ENCODE measurements at regions not wholly inside any gene's neighbourhood (a gene's known extent, or its start where the extent isn't known, plus 50 kb on each side); places are given as distances from the start of the nearest gene placed in this dataset.

GRCh38 chr18:22668496-22668895, 250.8 kb upstream of the CTAGE1 start:
- H3K9me3 ChIP-seq (replicated peaks in 1 of 2; ENCODE audit: control insufficient read depth in 1 of 2, insufficient read depth in 1 of 2, low read length in 2 of 2), result peaks cover 0 to 5% of the 10 kb centered on the region in 2 donors
- no peaks in the 10 kb centered on the region for H3K36me3 ChIP-seq (replicated peaks in 1 of 2; ENCODE audit: control insufficient read depth in 1 of 2, insufficient read depth in 2 of 2, low read length in 2 of 2)
- no peak overlapping the region for H3K27ac Mint-ChIP-seq
- no peaks in the 10 kb centered on the region for H3K79me2 ChIP-seq (ENCODE audit: insufficient read depth, low read length)
- peaks cover 0 to 1% (median 0%) of the 10 kb centered on the region in 3 donors for H3K27me3 Mint-ChIP-seq (ENCODE audit: low read depth in 3 of 3)
- H3K36me3 Mint-ChIP-seq, result no peaks in the 10 kb centered on the region
- H4K20me1 ChIP-seq (ENCODE audit: insufficient read depth, low read length), result no peaks in the 10 kb centered on the region
- DNase-seq, result no peak
- intact Hi-C loops (cut with micrococcal nuclease), result no loop called here
- no peak overlapping the region for H3K9ac ChIP-seq (ENCODE audit: insufficient read depth, low read length, poor library complexity, severe bottlenecking)
- H3K27ac ChIP-seq (ENCODE audit: low read depth in 1 of 2, low read length in 2 of 2), result no peak overlapping the region
- no peaks in the 10 kb centered on the region for H3K4me1 ChIP-seq (ENCODE audit: control insufficient read depth in 1 of 2, insufficient read depth in 2 of 2, low read length in 2 of 2)
- H3K4me1 Mint-ChIP-seq, result no peaks in the 10 kb centered on the region
- WGBS (ENCODE audit: insufficient coverage), result 88% methylated on average over 2 of the region's 2 CpGs
- TF ChIP-seq, protein P1, sequence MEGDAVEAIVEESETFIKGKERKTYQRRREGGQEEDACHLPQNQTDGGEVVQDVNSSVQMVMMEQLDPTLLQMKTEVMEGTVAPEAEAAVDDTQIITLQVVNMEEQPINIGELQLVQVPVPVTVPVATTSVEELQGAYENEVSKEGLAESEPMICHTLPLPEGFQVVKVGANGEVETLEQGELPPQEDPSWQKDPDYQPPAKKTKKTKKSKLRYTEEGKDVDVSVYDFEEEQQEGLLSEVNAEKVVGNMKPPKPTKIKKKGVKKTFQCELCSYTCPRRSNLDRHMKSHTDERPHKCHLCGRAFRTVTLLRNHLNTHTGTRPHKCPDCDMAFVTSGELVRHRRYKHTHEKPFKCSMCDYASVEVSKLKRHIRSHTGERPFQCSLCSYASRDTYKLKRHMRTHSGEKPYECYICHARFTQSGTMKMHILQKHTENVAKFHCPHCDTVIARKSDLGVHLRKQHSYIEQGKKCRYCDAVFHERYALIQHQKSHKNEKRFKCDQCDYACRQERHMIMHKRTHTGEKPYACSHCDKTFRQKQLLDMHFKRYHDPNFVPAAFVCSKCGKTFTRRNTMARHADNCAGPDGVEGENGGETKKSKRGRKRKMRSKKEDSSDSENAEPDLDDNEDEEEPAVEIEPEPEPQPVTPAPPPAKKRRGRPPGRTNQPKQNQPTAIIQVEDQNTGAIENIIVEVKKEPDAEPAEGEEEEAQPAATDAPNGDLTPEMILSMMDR (IDR thresholded peaks at IDR 0.05), result no peak
- H3K9me3 Mint-ChIP-seq, result peaks cover 0 to 14% (median 8%) of the 10 kb centered on the region in 7 donors
- H3K27me3 ChIP-seq (ENCODE audit: control insufficient read depth in 2 of 2, insufficient read depth in 2 of 2, low read length in 2 of 2), result no peaks in the 10 kb centered on the region
- H2AFZ ChIP-seq (ENCODE audit: insufficient read depth, low read depth, low read length, poor library complexity, severe bottlenecking), result no peak overlapping the region
- no peak overlapping the region for H3K4me3 Mint-ChIP-seq
- H3K4me3 ChIP-seq (replicated peaks in 1 of 3; ENCODE audit: low read depth in 2 of 3, low read length in 3 of 3), result no peak overlapping the region
- H3K4me2 ChIP-seq (replicated peaks; ENCODE audit: extremely low read depth, low read length, poor library complexity, severe bottlenecking), result no peak overlapping the region

DNA sequence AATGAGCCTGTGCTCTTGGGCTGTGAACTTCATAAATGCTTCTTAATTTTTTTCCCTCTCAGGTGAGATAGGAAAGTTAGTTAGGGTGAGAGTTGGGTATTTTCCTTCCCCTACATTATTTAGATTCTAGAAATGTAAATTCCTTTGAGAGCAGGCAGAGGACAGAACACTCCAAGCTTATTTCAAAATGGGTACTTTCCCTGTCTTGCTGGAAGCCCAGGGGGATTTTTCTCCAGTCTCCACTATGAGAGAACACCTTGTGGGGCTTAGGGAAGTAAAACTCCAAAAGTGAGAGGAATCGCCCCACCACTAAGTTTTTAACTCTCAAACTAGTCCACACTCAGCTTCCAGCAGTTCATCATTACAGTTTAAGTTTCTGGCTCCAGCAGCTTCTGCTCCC, 253.2 kb upstream of the CTAGE1 start:
- H3K9me3 ChIP-seq (replicated peaks in 1 of 2; ENCODE audit: control insufficient read depth in 1 of 2, insufficient read depth in 1 of 2, low read length in 2 of 2), result peaks cover 0 to 5% of the 10 kb centered on the region in 2 donors
- H2AFZ ChIP-seq (ENCODE audit: insufficient read depth, low read depth, low read length, poor library complexity, severe bottlenecking), result no peak overlapping the region
- no peak overlapping the region for H3K4me2 ChIP-seq (replicated peaks; ENCODE audit: extremely low read depth, low read length, poor library complexity, severe bottlenecking)
- no peak overlapping the region for H3K27ac Mint-ChIP-seq
- peaks cover 0 to 11% (median 3%) of the 10 kb centered on the region in 7 donors for H3K9me3 Mint-ChIP-seq
- no peaks in the 10 kb centered on the region for H3K4me1 ChIP-seq (ENCODE audit: control insufficient read depth in 1 of 2, insufficient read depth in 2 of 2, low read length in 2 of 2)
- H3K36me3 Mint-ChIP-seq, result no peaks in the 10 kb centered on the region
- no peaks in the 10 kb centered on the region for H3K4me1 Mint-ChIP-seq
- no peak overlapping the region for H3K4me3 Mint-ChIP-seq
- H3K9ac ChIP-seq (ENCODE audit: insufficient read depth, low read length, poor library complexity, severe bottlenecking), result no peak overlapping the region
- 50% methylated on average over 1 of the region's 1 CpG for WGBS (ENCODE audit: insufficient coverage)
- no peak overlapping the region for H3K27ac ChIP-seq (ENCODE audit: low read depth in 1 of 2, low read length in 2 of 2)
- TF ChIP-seq, protein P1 (IDR thresholded peaks at IDR 0.05), result no peak
- H3K36me3 ChIP-seq (replicated peaks in 1 of 2; ENCODE audit: control insufficient read depth in 1 of 2, insufficient read depth in 2 of 2, low read length in 2 of 2), result no peaks in the 10 kb centered on the region
- H3K4me3 ChIP-seq (replicated peaks in 1 of 3; ENCODE audit: low read depth in 2 of 3, low read length in 3 of 3), result no peak overlapping the region
- no peaks in the 10 kb centered on the region for H4K20me1 ChIP-seq (ENCODE audit: insufficient read depth, low read length)
- H3K27me3 ChIP-seq (ENCODE audit: control insufficient read depth in 2 of 2, insufficient read depth in 2 of 2, low read length in 2 of 2), result no peaks in the 10 kb centered on the region
- peaks cover 0 to 1% (median 0%) of the 10 kb centered on the region in 3 donors for H3K27me3 Mint-ChIP-seq (ENCODE audit: low read depth in 3 of 3)
- no peaks in the 10 kb centered on the region for H3K79me2 ChIP-seq (ENCODE audit: insufficient read depth, low read length)
- intact Hi-C loops (cut with micrococcal nuclease), result no loop called here
- no peak for DNase-seq

Measured in CD14-positive monocyte (primary cell).